ENCODE measurements at regions not wholly inside any gene's neighbourhood (a gene's known extent, or its start where the extent isn't known, plus 50 kb on each side); places are given as distances from the start of the nearest gene placed in this dataset.

DNA sequence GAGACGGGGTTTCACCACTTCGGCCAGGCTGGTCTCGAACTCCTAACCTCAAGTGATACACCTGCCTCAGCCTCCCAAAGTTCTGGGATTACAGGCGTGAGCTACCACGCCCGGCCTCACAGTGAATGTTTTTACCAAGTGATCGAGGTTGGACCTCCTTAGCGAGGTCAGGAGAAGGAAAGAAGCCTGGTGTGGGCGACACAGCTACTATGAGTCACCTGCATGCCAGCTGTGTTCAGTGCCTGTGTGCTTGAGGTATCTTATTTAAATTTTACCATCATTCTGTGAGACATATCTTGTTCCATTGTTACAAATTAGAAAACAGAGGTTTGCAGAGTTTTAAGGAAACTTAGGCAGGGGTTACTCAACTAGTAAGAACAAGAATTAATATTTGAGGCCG is 174.8 kb upstream of the DYNLRB2 start:
- no peak for DNase-seq (ENCODE audit: low read depth in 1 of 2, low spot score in 1 of 2)

DNA sequence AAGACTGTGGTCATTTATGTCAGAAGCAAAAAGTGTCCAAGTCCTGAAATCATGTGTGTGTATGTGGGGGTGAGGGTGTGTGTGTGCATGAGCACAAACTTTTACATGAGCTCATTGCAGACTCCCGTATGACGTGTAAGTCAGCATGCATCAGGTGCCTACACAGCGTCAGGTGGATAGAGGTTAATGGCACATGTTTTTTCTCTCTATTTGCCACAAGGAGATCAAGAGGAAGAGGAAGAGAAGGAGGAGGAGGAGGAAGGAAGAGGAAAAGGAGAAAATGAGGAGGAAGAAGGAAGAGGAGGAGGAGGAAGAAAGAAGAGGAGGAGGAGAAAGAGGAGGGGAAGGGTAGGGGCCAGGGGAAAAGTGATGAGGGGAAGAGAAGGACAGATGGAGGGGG is 178.0 kb upstream of the DYNLRB2 start:
- DNase-seq (ENCODE audit: low read depth in 1 of 2, low spot score in 1 of 2) = no peak

- DNase-seq (ENCODE audit: low read depth in 1 of 2, low spot score in 1 of 2) = no peak
These were observed 184.4 kb upstream of the DYNLRB2 start for GRCh38 chr16:80356365-80356764.

GRCh38 chr16:80355335-80355734 is 185.5 kb upstream of the DYNLRB2 start:
- no peak for DNase-seq (ENCODE audit: low read depth in 1 of 2, low spot score in 1 of 2)

DNA sequence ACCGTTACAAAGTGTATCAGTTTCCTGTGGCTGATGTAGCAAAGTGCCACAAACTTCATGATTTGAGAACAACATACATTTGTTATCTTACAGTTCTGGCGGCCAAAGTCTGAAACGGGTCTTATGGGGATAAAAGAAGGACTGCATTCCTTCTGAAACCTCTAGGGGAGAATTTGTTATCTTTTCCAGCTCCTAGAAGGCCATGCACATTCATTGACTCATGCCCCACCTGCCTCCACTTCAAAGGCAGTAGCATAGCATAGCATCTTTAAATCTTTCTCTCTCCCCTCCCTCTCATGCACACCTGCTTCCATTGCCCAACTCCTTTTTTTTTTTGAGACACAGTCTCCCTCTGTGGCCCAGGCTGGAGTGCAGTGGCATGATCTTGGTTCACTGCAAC is 190.7 kb upstream of the DYNLRB2 start:
- no peak for DNase-seq (ENCODE audit: low read depth in 1 of 2, low spot score in 1 of 2)

GRCh38 chr16:80347900-80348299 is 192.9 kb upstream of the DYNLRB2 start:
- no peak for DNase-seq (ENCODE audit: low read depth in 1 of 2, low spot score in 1 of 2)

GRCh38 chr16:80347002-80347401 is 193.8 kb upstream of the DYNLRB2 start:
- DNase-seq (ENCODE audit: low read depth in 1 of 2, low spot score in 1 of 2) = no peak

GRCh38 chr16:80346111-80346632 is 194.6 kb upstream of the DYNLRB2 start:
- no peak for DNase-seq (ENCODE audit: low read depth in 1 of 2, low spot score in 1 of 2)

- no peak for DNase-seq (ENCODE audit: low read depth in 1 of 2, low spot score in 1 of 2)
These were observed 195.1 kb upstream of the DYNLRB2 start for GRCh38 chr16:80345701-80346100.

DNA sequence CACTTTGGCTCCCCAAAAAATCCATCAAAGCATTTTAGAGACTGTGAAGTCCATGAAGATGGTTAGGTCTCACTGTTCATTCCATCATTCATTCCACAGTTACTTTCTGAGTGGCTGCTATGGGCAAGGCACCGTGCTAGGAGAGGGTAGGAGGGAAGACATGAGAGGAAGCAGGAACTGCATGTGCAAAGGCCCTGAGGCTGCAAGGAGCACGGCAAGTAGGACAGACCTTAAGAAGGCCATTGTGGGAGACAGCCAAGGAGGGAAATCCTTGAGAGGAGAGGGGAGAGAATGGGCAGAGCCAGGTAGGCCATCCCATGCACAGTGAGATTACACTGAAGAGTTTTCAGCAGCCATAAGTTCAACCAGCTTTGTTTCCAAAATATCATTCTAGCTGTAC is 196.2 kb upstream of the DYNLRB2 start:
- no peak for DNase-seq (ENCODE audit: low read depth in 1 of 2, low spot score in 1 of 2)

DNA sequence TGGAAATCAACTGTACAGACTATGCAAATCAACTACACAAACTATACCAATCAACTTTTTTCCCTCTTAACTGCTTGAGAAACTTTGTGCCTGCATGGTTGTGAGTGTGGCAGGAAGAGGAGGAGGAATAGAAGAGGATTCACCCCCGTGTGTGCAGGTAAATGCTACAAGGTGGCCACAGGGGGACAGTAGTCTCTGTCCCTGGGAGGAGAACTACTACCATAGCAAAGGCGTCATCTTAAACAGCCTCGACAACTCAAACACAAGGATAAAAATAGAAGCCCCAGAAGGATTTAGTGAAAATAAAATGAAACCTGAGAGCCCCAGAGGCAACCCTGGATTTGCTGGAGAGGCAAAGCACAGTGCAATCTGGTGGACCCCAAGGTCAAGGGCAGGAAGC is 199.5 kb upstream of the DYNLRB2 start:
- DNase-seq (ENCODE audit: low read depth in 1 of 2, low spot score in 1 of 2) = no peak

GRCh38 chr16:80337786-80338185 is 203.0 kb upstream of the DYNLRB2 start:
- no peak for DNase-seq (ENCODE audit: low read depth in 1 of 2, low spot score in 1 of 2)

GRCh38 chr16:80330803-80331202 is 210.0 kb upstream of the DYNLRB2 start:
- no peak for DNase-seq (ENCODE audit: low read depth in 1 of 2, low spot score in 1 of 2)

DNA sequence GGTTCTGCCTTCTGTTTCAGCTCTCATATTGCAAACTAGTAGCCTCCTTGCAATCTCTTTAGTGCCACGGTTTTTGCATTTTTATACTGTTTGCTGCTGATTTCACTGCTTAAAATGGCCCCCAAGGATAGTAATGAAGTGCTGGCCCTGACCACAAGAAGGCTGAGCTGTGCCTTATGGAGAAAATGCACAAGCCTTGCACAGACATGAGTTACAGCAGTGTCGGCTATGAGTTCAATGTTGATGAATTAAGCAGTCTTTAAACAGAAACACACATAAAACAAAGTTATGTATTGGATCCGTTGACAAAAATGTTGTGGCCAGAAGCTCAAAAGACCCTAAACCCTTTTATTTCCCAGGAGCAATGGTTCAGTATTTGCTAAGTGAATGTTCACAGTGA is 210.6 kb upstream of the DYNLRB2 start:
- no peak for DNase-seq (ENCODE audit: low read depth in 1 of 2, low spot score in 1 of 2)

- DNase-seq (ENCODE audit: low read depth in 1 of 2, low spot score in 1 of 2) = no peak
These were observed 213.1 kb upstream of the DYNLRB2 start for GRCh38 chr16:80327740-80328139.

- no peak for DNase-seq (ENCODE audit: low read depth in 1 of 2, low spot score in 1 of 2)
These were observed 216.4 kb upstream of the DYNLRB2 start for GRCh38 chr16:80324371-80324770.

GRCh38 chr16:80323808-80324195 is 217.0 kb upstream of the DYNLRB2 start:
- DNase-seq (ENCODE audit: low read depth in 1 of 2, low spot score in 1 of 2) = no peak

GRCh38 chr16:80323187-80323807 is 217.5 kb upstream of the DYNLRB2 start:
- no peak for DNase-seq (ENCODE audit: low read depth in 1 of 2, low spot score in 1 of 2)

DNA sequence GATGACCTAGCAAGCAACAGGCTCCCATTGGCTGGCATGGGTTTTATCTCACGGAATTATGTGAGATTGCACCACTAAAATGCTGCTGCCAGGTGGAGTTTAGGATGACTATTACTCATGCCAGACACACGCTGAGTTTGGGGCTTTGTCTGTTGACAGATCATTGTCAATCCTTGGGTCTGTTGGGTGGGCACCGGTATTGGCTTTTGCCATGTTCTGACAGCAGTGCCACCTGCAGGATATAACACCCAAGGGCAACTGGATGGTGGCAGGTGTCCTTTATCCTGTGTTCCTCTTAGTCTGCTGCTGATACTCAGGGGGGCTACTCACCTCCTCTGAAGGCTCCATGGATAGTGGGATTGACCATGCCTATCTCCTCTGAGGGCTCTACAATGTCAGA is 221.6 kb upstream of the DYNLRB2 start:
- no peak for DNase-seq (ENCODE audit: low read depth in 1 of 2, low spot score in 1 of 2)

DNA sequence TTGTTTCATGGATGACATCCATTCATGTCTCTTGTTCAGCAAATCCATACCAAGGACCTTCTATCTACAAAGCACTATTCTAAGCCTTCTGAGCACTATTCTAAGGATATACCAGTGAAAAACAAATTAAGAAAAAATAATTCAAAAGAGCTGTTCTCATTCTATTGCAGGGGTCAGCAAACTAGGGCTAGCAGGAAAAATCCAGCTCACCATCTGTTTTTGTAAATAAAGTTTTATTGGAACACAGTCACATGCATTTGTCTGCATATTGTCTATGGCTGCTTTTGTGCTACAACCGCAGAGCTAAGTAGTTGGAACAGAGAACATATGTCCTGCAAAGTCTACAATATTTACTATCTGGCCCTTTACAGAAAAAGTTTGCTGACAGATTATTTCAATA is 222.7 kb upstream of the DYNLRB2 start:
- no peak for DNase-seq (ENCODE audit: low read depth in 1 of 2, low spot score in 1 of 2)

- DNase-seq (ENCODE audit: low read depth in 1 of 2, low spot score in 1 of 2) = no peak
These were observed 223.2 kb upstream of the DYNLRB2 start for GRCh38 chr16:80317599-80318037.

DNA sequence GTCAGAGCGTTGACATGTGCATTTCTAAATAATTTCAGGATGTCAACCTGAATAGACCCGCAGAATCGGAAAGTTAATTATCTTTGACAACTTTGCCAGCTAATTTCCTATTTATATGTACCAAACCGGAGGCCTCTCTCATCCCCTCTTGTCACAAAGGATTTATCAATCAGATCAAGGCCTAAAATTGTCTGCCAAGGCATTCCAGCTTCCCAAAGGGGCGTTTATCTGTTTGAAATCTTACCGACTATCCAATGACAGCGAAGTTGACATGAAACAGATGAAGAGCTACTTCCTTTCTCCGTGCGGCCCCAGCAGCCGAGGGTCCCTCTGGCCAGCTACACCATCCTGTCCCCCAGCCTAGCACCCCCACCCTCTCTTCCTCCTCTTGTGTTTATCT is 223.7 kb upstream of the DYNLRB2 start:
- no peak for DNase-seq (ENCODE audit: low read depth in 1 of 2, low spot score in 1 of 2)

- DNase-seq (ENCODE audit: low read depth in 1 of 2, low spot score in 1 of 2) = no peak
These were observed 226.8 kb upstream of the DYNLRB2 start for GRCh38 chr16:80314042-80314441.
